H1 (cell line): ENCODE measurements at regions not wholly inside any gene's neighbourhood (a gene's known extent, or its start where the extent isn't known, plus 50 kb on each side); places are given as distances from the start of the nearest gene placed in this dataset.

ENCODE experiments used
- CTCF ChIA-PET: fragments of 300-600 bp; sonication (Branson Sonifier 250); formaldehyde crosslinking; loops from one replicate; lab custom pipeline; 2021; ENCODE audit not compliant: partially characterized antibody; lab: Charles Lee
- POLR2A ChIA-PET: fragments of 300-600 bp; sonication (Branson Sonifier 250); formaldehyde crosslinking; loops from one replicate; lab custom pipeline; 2021; ENCODE audit warnings: inconsistent platforms; ENCODE audit not compliant: partially characterized antibody; lab: Charles Lee
- DNase-seq, 2 experiments: peaks; one replicate each; pipeline versions ENCODE4 v3.0.0 to v3.0.0-alpha.2; 2010 to 2022; ENCODE audit warnings: low spot score in 2 of 2, low read depth in 1 of 2, mixed read lengths in 1 of 2
- FAIRE-seq: peaks from 2 replicates; lab custom pipeline; 2011; peaks lifted over from hg19 to GRCh38; lab: Jason Lieb, UNC
- H2AFZ ChIP-seq: 2 replicates; pipeline ENCODE4 v1.8.1; 2012; ENCODE audit warnings: low read length, inconsistent platforms
- H2AK5ac ChIP-seq: 2 replicates; pipeline ENCODE4 v1.6.1; 2013; ENCODE audit warnings: low read depth, low read length
- H2BK120ac ChIP-seq: replicated peaks from 2 replicates; pipeline ENCODE3; 2013; ENCODE audit warnings: low read depth, low read length, inconsistent platforms
- H2BK12ac ChIP-seq: 2 replicates; pipeline ENCODE4 v1.6.1; 2013; ENCODE audit warnings: low read depth, low read length
- H2BK15ac ChIP-seq: 2 replicates; pipeline ENCODE4 v1.6.1; 2013; ENCODE audit warnings: low read length
- H2BK20ac ChIP-seq: 2 replicates; pipeline ENCODE4 v1.6.1; 2013; ENCODE audit warnings: low read length
- H2BK5ac ChIP-seq: 2 replicates; pipeline ENCODE4 v1.6.1; 2013; ENCODE audit warnings: low read depth, low read length
- H3K14ac ChIP-seq: 2 replicates; pipeline ENCODE4 v1.6.1; 2013; ENCODE audit warnings: inconsistent platforms; ENCODE audit not compliant: insufficient read length
- H3K18ac ChIP-seq: 2 replicates; pipeline ENCODE4 v1.6.1; 2013; ENCODE audit warnings: low read length; ENCODE audit errors: extremely low read depth
- H3K23ac ChIP-seq: 2 replicates; pipeline ENCODE4 v1.6.1; 2013; ENCODE audit warnings: inconsistent platforms; ENCODE audit not compliant: insufficient read length
- H3K23me2 ChIP-seq: 2 replicates; pipeline ENCODE4 v1.6.1; 2013; ENCODE audit warnings: low read depth, low read length
- H3K27ac ChIP-seq: 2 replicates; pipeline ENCODE4 v1.6.1; 2011; ENCODE audit warnings: low read depth, low read length, inconsistent platforms
- H3K27me3 ChIP-seq, 4 experiments: replicated peaks in 1 of 4; 1 replicate in 1 of 4; 2 replicates in 3 of 4; pipeline versions ENCODE4 v1.6.1 to v1.8.1; 2011 to 2013; ENCODE audit warnings: low read length in 3 of 4, mild to moderate bottlenecking in 3 of 4, inconsistent platforms in 2 of 4, mixed read lengths in 2 of 4, moderate library complexity in 1 of 4; ENCODE audit not compliant: control insufficient read depth in 3 of 4, insufficient read depth in 3 of 4; ENCODE audit errors: extremely low read depth in 1 of 4
- H3K36me3 ChIP-seq, 4 experiments: 2 replicates each; pipeline versions ENCODE4 v1.6.1 to v1.8.1; 2011 to 2013; ENCODE audit warnings: mild to moderate bottlenecking in 4 of 4, low read length in 3 of 4, moderate library complexity in 2 of 4, control low read depth in 1 of 4, inconsistent platforms in 1 of 4; ENCODE audit not compliant: insufficient read depth in 4 of 4, control insufficient read depth in 2 of 4
- H3K4ac ChIP-seq: replicated peaks from 2 replicates; pipeline ENCODE3; 2013; ENCODE audit warnings: low read length, low read depth, mixed read lengths, inconsistent platforms; ENCODE audit not compliant: insufficient read length
- H3K4me1 ChIP-seq, 4 experiments: replicated peaks in 1 of 4; 1 replicate in 1 of 4; 2 replicates in 3 of 4; pipeline versions ENCODE4 v1.6.1 to v1.8.1; 2011 to 2013; ENCODE audit warnings: low read length in 3 of 4, inconsistent platforms in 2 of 4, mixed read lengths in 1 of 4; ENCODE audit not compliant: insufficient read depth in 4 of 4, control insufficient read depth in 3 of 4
- H3K4me2 ChIP-seq, 2 experiments: 2 replicates each; pipeline versions ENCODE4 v1.6.1 to v1.8.1; 2011 to 2013; ENCODE audit warnings: low read depth in 2 of 2, low read length in 2 of 2, control low read depth in 1 of 2, inconsistent platforms in 1 of 2, mild to moderate bottlenecking in 1 of 2; ENCODE audit not compliant: insufficient read depth in 1 of 2
- H3K4me3 ChIP-seq, 4 experiments: fragments of 200-600, 300-600 bp in 1 of 4; sonication (generic), shearing (Covaris generic), sonication (Bioruptor Twin) in 1 of 4; 2 replicates each; pipeline versions ENCODE4 v1.5.1 to v1.8.1; 2011 to 2016; ENCODE audit warnings: low read length in 4 of 4, low read depth in 3 of 4, control low read depth in 2 of 4, inconsistent platforms in 2 of 4, mild to moderate bottlenecking in 2 of 4, mixed read lengths in 1 of 4, moderate library complexity in 1 of 4; ENCODE audit not compliant: insufficient read depth in 2 of 4; ENCODE audit errors: extremely low read depth in 1 of 4
- H3K56ac ChIP-seq: replicated peaks from 2 replicates; pipeline ENCODE3; 2013; ENCODE audit warnings: low read depth, mild to moderate bottlenecking, mixed read lengths, low read length, inconsistent platforms; ENCODE audit not compliant: insufficient read length
- H3K79me1 ChIP-seq: 2 replicates; pipeline ENCODE4 v1.6.1; 2013; ENCODE audit warnings: low read depth, low read length, control low read depth
- H3K79me2 ChIP-seq, 2 experiments: 2 replicates each; pipeline versions ENCODE4 v1.6.1 to v1.8.1; 2012 to 2013; ENCODE audit warnings: low read length in 2 of 2, mild to moderate bottlenecking in 2 of 2, inconsistent platforms in 1 of 2; ENCODE audit not compliant: insufficient read depth in 2 of 2, control insufficient read depth in 1 of 2
- H3K9ac ChIP-seq, 4 experiments: replicated peaks in 1 of 4; 1 replicate in 1 of 4; 2 replicates in 3 of 4; pipeline versions ENCODE4 v1.6.1 to v1.8.1; 2011 to 2013; ENCODE audit warnings: low read depth in 3 of 4, low read length in 3 of 4, control low read depth in 2 of 4, mild to moderate bottlenecking in 2 of 4, moderate library complexity in 2 of 4, inconsistent platforms in 1 of 4; ENCODE audit errors: extremely low read depth in 1 of 4
- H3K9me3 ChIP-seq, 2 experiments: 2 replicates each; pipeline versions ENCODE4 v1.6.1 to v1.8.1; 2012 to 2013; ENCODE audit warnings: mild to moderate bottlenecking in 2 of 2, moderate library complexity in 2 of 2, control low read depth in 1 of 2, inconsistent platforms in 1 of 2, low read depth in 1 of 2, low read length in 1 of 2, mixed read lengths in 1 of 2; ENCODE audit not compliant: insufficient read depth in 2 of 2
- H4K20me1 ChIP-seq, 2 experiments: replicated peaks in 1 of 2; 2 replicates each; pipeline versions ENCODE3 to v1.8.1; 2011 to 2013; ENCODE audit warnings: inconsistent platforms in 2 of 2, low read length in 2 of 2, mild to moderate bottlenecking in 1 of 2; ENCODE audit not compliant: insufficient read depth in 2 of 2, control insufficient read depth in 1 of 2
- H4K5ac ChIP-seq: 2 replicates; pipeline ENCODE4 v1.6.1; 2013; ENCODE audit warnings: low read length, low read depth, mixed read lengths, inconsistent platforms; ENCODE audit not compliant: insufficient read length
- H4K8ac ChIP-seq: 2 replicates; pipeline ENCODE4 v1.8.0; 2013; ENCODE audit warnings: mild to moderate bottlenecking, moderate library complexity, low read length, inconsistent platforms; ENCODE audit not compliant: insufficient read depth; ENCODE audit errors: extremely low read depth
- H4K91ac ChIP-seq: replicated peaks from 2 replicates; pipeline ENCODE3; 2013; ENCODE audit warnings: low read length, mixed read lengths, inconsistent platforms; ENCODE audit not compliant: insufficient read length
- CHD2 ChIP-seq: IDR thresholded peaks from 2 replicates; pipeline ENCODE4 v1.6.1; 2012; ENCODE audit warnings: low read length, improper control_type of control experiment
- HDAC6 ChIP-seq: IDR thresholded peaks from one replicate; pipeline ENCODE4 v1.7.1; 2012; ENCODE audit warnings: low read depth, mild to moderate bottlenecking, inconsistent platforms, low read length, moderate library complexity
- JUN ChIP-seq: IDR thresholded peaks from 2 replicates; pipeline ENCODE4 v1.6.1; 2011; ENCODE audit warnings: low read depth, mild to moderate bottlenecking, improper control_type of control experiment, low read length
- JUND ChIP-seq: IDR thresholded peaks from 2 replicates; pipeline ENCODE4 v1.6.1; 2011; ENCODE audit warnings: mild to moderate bottlenecking, improper control_type of control experiment, low read length
- MAX ChIP-seq: IDR thresholded peaks from 2 replicates; pipeline ENCODE4 v1.6.1; 2012; ENCODE audit warnings: inconsistent platforms
- RAD21 ChIP-seq, 2 experiments: IDR thresholded peaks in 1 of 2; conservative IDR thresholded peaks in 1 of 2; 2 replicates each; pipeline ENCODE4 v1.6.1; 2011; ENCODE audit warnings: low read depth in 2 of 2, low read length in 2 of 2, improper control_type of control experiment in 1 of 2, inconsistent platforms in 1 of 2, mild to moderate bottlenecking in 1 of 2, moderate library complexity in 1 of 2
- RNF2 ChIP-seq: fragments of 200-900, 300-1000 bp; sonication (generic); IDR thresholded peaks from 2 replicates; pipeline ENCODE4 v1.7.1; 2016; ENCODE audit warnings: borderline replicate concordance, low read depth, mild to moderate bottlenecking, antibody characterized with exemption, low read length; ENCODE audit not compliant: poor library complexity, severe bottlenecking; ENCODE audit errors: missing control alignments
- SIX5 ChIP-seq: IDR thresholded peaks from 2 replicates; pipeline ENCODE4 v1.6.1; 2011; ENCODE audit warnings: mild to moderate bottlenecking, low read depth, low read length
- SP4 ChIP-seq: IDR thresholded peaks from 2 replicates; pipeline ENCODE4 v1.6.1; 2012; ENCODE audit warnings: low read length, inconsistent platforms
- SUZ12 ChIP-seq: fragments of 200-600 bp; sonication (generic); IDR thresholded peaks from 2 replicates; pipeline ENCODE4 v1.6.1; 2012; ENCODE audit warnings: mild to moderate bottlenecking, inconsistent platforms, low read length, moderate library complexity, mixed read lengths
- TEAD4 ChIP-seq: IDR thresholded peaks from 2 replicates; pipeline ENCODE4 v1.6.1; 2012; ENCODE audit warnings: low read depth, low read length, inconsistent platforms, mixed read lengths
- WGBS, 2 experiments: shearing (Covaris generic) in 1 of 2; methylation state at CpG; one replicate each; pipeline versions ENCODE4 v1.1.6 to v1.1.7; 2013 to 2015; ENCODE audit warnings: low lambda C conversion rate in 2 of 2, mixed read lengths in 2 of 2, inconsistent platforms in 1 of 2, low coverage in 1 of 2, missing lambda C conversion rate in 1 of 2; ENCODE audit not compliant: insufficient replicate concordance in 2 of 2, insufficient coverage in 1 of 2, insufficient read length in 1 of 2; ENCODE audit errors: extremely low coverage in 1 of 2, missing lambda C conversion rate in 1 of 2; 5-methylcytosine and 5-hydroxymethylcytosine counted together

GRCh38 chr2:128424406-128425171, 105.9 kb upstream of the HS6ST1 start:
- H3K18ac ChIP-seq, result no peak overlapping the region
- no peaks in the 10 kb centered on the region for H3K27me3 ChIP-seq
- TF ChIP-seq HDAC6, result no peak
- TF ChIP-seq CHD2, result no peak
- no peak for TF ChIP-seq TEAD4
- TF ChIP-seq MAX, result no peak
- no peak for TF ChIP-seq RAD21 (IDR thresholded peaks at IDR 0.05 in 1 of 2, conservative IDR thresholded peaks at IDR 0.05 in 1 of 2; ENCODE audit: low read depth in 2 of 2, low read length in 2 of 2)
- no peak for TF ChIP-seq RNF2
- no peak for TF ChIP-seq SUZ12
- no peak for TF ChIP-seq JUN
- TF ChIP-seq SIX5, result no peak
- TF ChIP-seq SP4, result no peak
- TF ChIP-seq JUND, result no peak
- H3K4ac ChIP-seq, result no peak overlapping the region
- no peak overlapping the region for H3K4me3 ChIP-seq
- H3K23me2 ChIP-seq, result no peaks in the 10 kb centered on the region
- no peak for DNase-seq
- H4K5ac ChIP-seq, result no peak overlapping the region
- no peak for FAIRE-seq
- no peak overlapping the region for H2BK12ac ChIP-seq
- H2BK20ac ChIP-seq, result no peak overlapping the region
- H2BK120ac ChIP-seq, result no peak overlapping the region
- H2AFZ ChIP-seq, result no peak overlapping the region
- no peak overlapping the region for H3K14ac ChIP-seq
- H2AK5ac ChIP-seq, result no peak overlapping the region
- POLR2A ChIA-PET, result no interaction called here
- no peaks in the 10 kb centered on the region for H4K20me1 ChIP-seq
- no peak overlapping the region for H3K56ac ChIP-seq
- CTCF ChIA-PET, result interaction anchor here (1.4 to 1.7 kb wide), 2 partner anchors 11 to 37 kb away, joined by 3 to 6 read pairs; no protein-coding TSS in a partner anchor
- no peak overlapping the region for H3K27ac ChIP-seq
- H3K79me1 ChIP-seq, result no peaks in the 10 kb centered on the region
- WGBS, 2 experiments, result 81% methylated on average over 11 of the region's 11 CpGs; no CpG with 5 or more reads in 1 of the 2 experiments
- no peak overlapping the region for H2BK15ac ChIP-seq
- peaks cover 0 to 9% (median 3%) of the 10 kb centered on the region in 4 experiments; a peak in 4 of 7 replicates for H3K4me1 ChIP-seq
- H3K79me2 ChIP-seq, result no peaks in the 10 kb centered on the region
- no peak overlapping the region; a peak in 1 of 7 replicates for H3K9ac ChIP-seq
- no peaks in the 10 kb centered on the region for H3K36me3 ChIP-seq
- H3K23ac ChIP-seq, result no peak overlapping the region
- H3K4me2 ChIP-seq, result no peak overlapping the region
- peaks cover 2 to 7% of the 10 kb centered on the region in 2 experiments; a peak in 1 of 4 replicates for H3K9me3 ChIP-seq
- no peak overlapping the region for H2BK5ac ChIP-seq
- H4K91ac ChIP-seq, result no peak overlapping the region
- H4K8ac ChIP-seq, result no peak overlapping the region
